GM19438 (cell line): ENCODE measurements at regions not wholly inside any gene's neighbourhood (a gene's known extent, or its start where the extent isn't known, plus 50 kb on each side); places are given as distances from the start of the nearest gene placed in this dataset.

ENCODE experiments used
- ATAC-seq: cut with Tn5 transposase; IDR thresholded peaks from one replicate; pipeline ENCODE4 v1.9.1; 2021; ENCODE audit warnings: low read depth; ENCODE audit not compliant: unreplicated experiment

GRCh38 chr7:156004265-156005201, 192.3 kb upstream of the SHH start:
- ATAC-seq: no peak

- no peak for ATAC-seq
These were observed 191.2 kb upstream of the SHH start for GRCh38 chr7:156003220-156004162.

- ATAC-seq: no peak
These were observed 190.3 kb upstream of the SHH start for GRCh38 chr7:156002362-156003066.

GRCh38 chr7:156001496-156002260, 189.4 kb upstream of the SHH start:
- no peak for ATAC-seq

- no peak for ATAC-seq
These were observed 188.5 kb upstream of the SHH start for GRCh38 chr7:156000601-156001396.

- ATAC-seq: no peak
These were observed 187.6 kb upstream of the SHH start for GRCh38 chr7:155999631-156000489.

GRCh38 chr7:155998766-155999630, 186.7 kb upstream of the SHH start:
- no peak for ATAC-seq

- ATAC-seq: no peak
These were observed 186.0 kb upstream of the SHH start for GRCh38 chr7:155998328-155998691.

GRCh38 chr7:155997431-155998327, 185.4 kb upstream of the SHH start:
- no peak for ATAC-seq

- ATAC-seq: no peak
These were observed 184.5 kb upstream of the SHH start for GRCh38 chr7:155996718-155997280.

- ATAC-seq: no peak
These were observed 182.9 kb upstream of the SHH start for GRCh38 chr7:155995183-155995612.

- ATAC-seq: no peak
These were observed 182.1 kb upstream of the SHH start for GRCh38 chr7:155994279-155994811.

- no peak for ATAC-seq
These were observed 181.4 kb upstream of the SHH start for GRCh38 chr7:155993420-155994278.

- ATAC-seq: no peak
These were observed 180.7 kb upstream of the SHH start for GRCh38 chr7:155992974-155993373.

GRCh38 chr7:155992538-155992937, 180.3 kb upstream of the SHH start:
- no peak for ATAC-seq
